HEK293 (cell line): ENCODE measurements at regions not wholly inside any gene's neighbourhood (a gene's known extent, or its start where the extent isn't known, plus 50 kb on each side); places are given as distances from the start of the nearest gene placed in this dataset.

Experiments
- CTCF ChIA-PET: fragments of 350-600 bp; formaldehyde crosslinking; extraction: SDS; loops from one replicate; lab custom pipeline; 2021; ENCODE audit warnings: antibody characterized with exemption; lab: Yijun Ruan, JAX
- POLR2A ChIA-PET: fragments of 300-600 bp; formaldehyde crosslinking; extraction: SDS; loops from one replicate; lab custom pipeline; 2020; ENCODE audit warnings: antibody characterized with exemption, inconsistent platforms; lab: Yijun Ruan, JAX
- H3K27ac ChIP-seq: fragments of 200-500 bp; sonication (Bioruptor generic); 2 replicates; pipeline ENCODE4 v1.5.1; 2014; ENCODE audit warnings: low read depth, low read length, control low read depth, inconsistent platforms; ENCODE audit errors: extremely low read depth
- H3K36me3 ChIP-seq, 2 experiments: fragments of 200-500 bp in 1 of 2; sonication (Bioruptor generic) in 1 of 2; 1 replicate in 1 of 2; 2 replicates in 1 of 2; pipeline ENCODE4 v1.5.1; 2014 to 2017; ENCODE audit warnings: inconsistent platforms in 2 of 2, low read length in 2 of 2; ENCODE audit not compliant: control insufficient read depth in 2 of 2, insufficient read depth in 1 of 2
- H3K4me1 ChIP-seq: fragments of 200-500 bp; sonication (Bioruptor generic); 2 replicates; pipeline ENCODE4 v1.5.1; 2014; ENCODE audit warnings: mild to moderate bottlenecking, low read length, inconsistent platforms; ENCODE audit not compliant: control insufficient read depth, insufficient read depth
- H3K4me3 ChIP-seq: 2 replicates; pipeline ENCODE4 v1.5.1; 2011; ENCODE audit warnings: low read depth, mild to moderate bottlenecking, control low read depth, low read length, moderate library complexity
- H3K9me3 ChIP-seq: fragments of 200-500 bp; sonication (Bioruptor generic); 2 replicates; pipeline ENCODE4 v1.5.1; 2014; ENCODE audit warnings: low read depth, low read length, inconsistent platforms; ENCODE audit not compliant: control insufficient read depth, insufficient read depth
- IKZF3 ChIP-seq: fragments of 450-650 bp; IDR thresholded peaks from 2 replicates; pipeline ENCODE4 v1.5.0; 2018; ENCODE audit warnings: missing biosample characterization, mild to moderate bottlenecking, missing genetic modification characterization, moderate library complexity
- TRIM28 ChIP-seq: IDR thresholded peaks from 2 replicates; pipeline ENCODE4 v1.6.1; 2011; ENCODE audit warnings: low read length, control low read depth, borderline replicate concordance
- ZBTB17 ChIP-seq: fragments of 450-650 bp; formaldehyde crosslinking; IDR thresholded peaks from 2 replicates; pipeline ENCODE4 v1.5.1; 2016; ENCODE audit warnings: missing biosample characterization, missing genetic modification characterization
- ZBTB21 ChIP-seq: fragments of 450-650 bp; formaldehyde crosslinking; IDR thresholded peaks from 2 replicates; pipeline ENCODE4 v1.5.1; 2017; ENCODE audit warnings: missing biosample characterization, missing genetic modification characterization
- ZBTB7A ChIP-seq: fragments of 450-650 bp; formaldehyde crosslinking; IDR thresholded peaks from 2 replicates; pipeline ENCODE4 v1.5.1; 2016; ENCODE audit warnings: low read depth, missing biosample characterization, missing genetic modification characterization
- ZNF10 ChIP-seq: fragments of 450-650 bp; formaldehyde crosslinking; IDR thresholded peaks from 2 replicates; pipeline ENCODE4 v1.5.1; 2017; ENCODE audit warnings: missing biosample characterization, missing genetic modification characterization
- ZNF202 ChIP-seq: fragments of 450-650 bp; formaldehyde crosslinking; IDR thresholded peaks from 2 replicates; pipeline ENCODE4 v1.5.1; 2016; ENCODE audit warnings: missing biosample characterization, missing genetic modification characterization, borderline replicate concordance
- ZNF24 ChIP-seq: fragments of 450-650 bp; formaldehyde crosslinking; IDR thresholded peaks from 2 replicates; pipeline ENCODE4 v1.5.1; 2016; ENCODE audit warnings: missing biosample characterization, missing genetic modification characterization
- ZNF548 ChIP-seq: fragments of 450-650 bp; formaldehyde crosslinking; IDR thresholded peaks from 2 replicates; pipeline ENCODE4 v1.5.1; 2016; ENCODE audit warnings: missing biosample characterization, missing genetic modification characterization
- ZNF623 ChIP-seq: fragments of 450-650 bp; formaldehyde crosslinking; IDR thresholded peaks from 2 replicates; pipeline ENCODE4 v1.5.1; 2016; ENCODE audit warnings: missing biosample characterization, missing genetic modification characterization
- ZNF677 ChIP-seq: fragments of 450-650 bp; IDR thresholded peaks from 2 replicates; pipeline ENCODE4 v1.5.0; 2018; ENCODE audit warnings: missing biosample characterization, mild to moderate bottlenecking, missing genetic modification characterization, moderate library complexity
- ZNF701 ChIP-seq: fragments of 450-650 bp; formaldehyde crosslinking; IDR thresholded peaks from 2 replicates; pipeline ENCODE4 v1.5.1; 2016; ENCODE audit warnings: missing biosample characterization, missing genetic modification characterization
- ZNF777 ChIP-seq: fragments of 450-650 bp; formaldehyde crosslinking; IDR thresholded peaks from 2 replicates; pipeline ENCODE4 v1.5.1; 2017; ENCODE audit warnings: missing biosample characterization, missing genetic modification characterization, borderline replicate concordance
- TF ChIP-seq, protein P1 (sequence below): fragments of 450-650 bp; formaldehyde crosslinking; IDR thresholded peaks from 2 replicates; pipeline ENCODE4 v1.5.1; 2016; ENCODE audit warnings: missing biosample characterization, missing genetic modification characterization, borderline replicate concordance
- TF ChIP-seq, protein P2 (sequence below): fragments of 450-650 bp; formaldehyde crosslinking; IDR thresholded peaks from 2 replicates; pipeline ENCODE4 v1.5.1; 2016; ENCODE audit warnings: missing biosample characterization, missing genetic modification characterization
- TF ChIP-seq, protein P3 (sequence below): fragments of 450-650 bp; IDR thresholded peaks from 2 replicates; pipeline ENCODE4 v1.5.1; 2018; ENCODE audit warnings: missing biosample characterization, missing genetic modification characterization
- TF ChIP-seq, protein P4 (sequence below): fragments of 450-650 bp; formaldehyde crosslinking; IDR thresholded peaks from 2 replicates; pipeline ENCODE4 v1.5.1; 2016; ENCODE audit warnings: missing biosample characterization, missing genetic modification characterization
- TF ChIP-seq, protein P5 (sequence below): fragments of 450-650 bp; formaldehyde crosslinking; IDR thresholded peaks from 2 replicates; pipeline ENCODE4 v1.5.1; 2016; ENCODE audit warnings: missing biosample characterization, missing genetic modification characterization

DNA sequence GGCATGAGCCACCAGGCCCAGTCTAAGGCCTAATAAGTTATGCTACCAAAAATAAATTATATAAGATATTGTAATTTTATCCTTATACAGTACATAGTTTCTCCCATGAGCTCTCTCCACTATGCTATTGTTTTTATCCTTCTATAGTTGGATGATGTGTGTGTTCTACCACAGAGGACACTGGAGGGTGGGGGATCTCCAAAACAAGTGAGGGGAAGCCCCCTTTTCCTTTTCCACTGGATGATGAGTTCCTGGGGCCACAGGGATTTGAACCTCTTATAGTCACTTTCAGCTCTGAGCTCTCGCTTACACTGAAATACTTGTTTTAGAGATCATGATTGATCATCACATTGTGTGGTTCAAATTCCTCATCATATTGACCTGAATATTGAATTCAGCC lies 77.6 kb upstream of the VAV3 start:
- no peak for TF ChIP-seq ZNF10 (tag by site-specific recombination)
- TF ChIP-seq ZBTB7A: no peak
- TF ChIP-seq ZNF24: no peak
- TF ChIP-seq, protein P1, sequence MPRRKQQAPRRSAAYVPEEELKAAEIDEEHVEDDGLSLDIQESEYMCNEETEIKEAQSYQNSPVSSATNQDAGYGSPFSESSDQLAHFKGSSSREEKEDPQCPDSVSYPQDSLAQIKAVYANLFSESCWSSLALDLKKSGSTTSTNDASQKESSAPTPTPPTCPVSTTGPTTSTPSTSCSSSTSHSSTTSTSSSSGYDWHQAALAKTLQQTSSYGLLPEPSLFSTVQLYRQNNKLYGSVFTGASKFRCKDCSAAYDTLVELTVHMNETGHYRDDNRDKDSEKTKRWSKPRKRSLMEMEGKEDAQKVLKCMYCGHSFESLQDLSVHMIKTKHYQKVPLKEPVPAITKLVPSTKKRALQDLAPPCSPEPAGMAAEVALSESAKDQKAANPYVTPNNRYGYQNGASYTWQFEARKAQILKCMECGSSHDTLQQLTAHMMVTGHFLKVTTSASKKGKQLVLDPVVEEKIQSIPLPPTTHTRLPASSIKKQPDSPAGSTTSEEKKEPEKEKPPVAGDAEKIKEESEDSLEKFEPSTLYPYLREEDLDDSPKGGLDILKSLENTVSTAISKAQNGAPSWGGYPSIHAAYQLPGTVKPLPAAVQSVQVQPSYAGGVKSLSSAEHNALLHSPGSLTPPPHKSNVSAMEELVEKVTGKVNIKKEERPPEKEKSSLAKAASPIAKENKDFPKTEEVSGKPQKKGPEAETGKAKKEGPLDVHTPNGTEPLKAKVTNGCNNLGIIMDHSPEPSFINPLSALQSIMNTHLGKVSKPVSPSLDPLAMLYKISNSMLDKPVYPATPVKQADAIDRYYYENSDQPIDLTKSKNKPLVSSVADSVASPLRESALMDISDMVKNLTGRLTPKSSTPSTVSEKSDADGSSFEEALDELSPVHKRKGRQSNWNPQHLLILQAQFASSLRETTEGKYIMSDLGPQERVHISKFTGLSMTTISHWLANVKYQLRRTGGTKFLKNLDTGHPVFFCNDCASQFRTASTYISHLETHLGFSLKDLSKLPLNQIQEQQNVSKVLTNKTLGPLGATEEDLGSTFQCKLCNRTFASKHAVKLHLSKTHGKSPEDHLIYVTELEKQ (tag by site-specific recombination): no peak
- TF ChIP-seq, protein P2, sequence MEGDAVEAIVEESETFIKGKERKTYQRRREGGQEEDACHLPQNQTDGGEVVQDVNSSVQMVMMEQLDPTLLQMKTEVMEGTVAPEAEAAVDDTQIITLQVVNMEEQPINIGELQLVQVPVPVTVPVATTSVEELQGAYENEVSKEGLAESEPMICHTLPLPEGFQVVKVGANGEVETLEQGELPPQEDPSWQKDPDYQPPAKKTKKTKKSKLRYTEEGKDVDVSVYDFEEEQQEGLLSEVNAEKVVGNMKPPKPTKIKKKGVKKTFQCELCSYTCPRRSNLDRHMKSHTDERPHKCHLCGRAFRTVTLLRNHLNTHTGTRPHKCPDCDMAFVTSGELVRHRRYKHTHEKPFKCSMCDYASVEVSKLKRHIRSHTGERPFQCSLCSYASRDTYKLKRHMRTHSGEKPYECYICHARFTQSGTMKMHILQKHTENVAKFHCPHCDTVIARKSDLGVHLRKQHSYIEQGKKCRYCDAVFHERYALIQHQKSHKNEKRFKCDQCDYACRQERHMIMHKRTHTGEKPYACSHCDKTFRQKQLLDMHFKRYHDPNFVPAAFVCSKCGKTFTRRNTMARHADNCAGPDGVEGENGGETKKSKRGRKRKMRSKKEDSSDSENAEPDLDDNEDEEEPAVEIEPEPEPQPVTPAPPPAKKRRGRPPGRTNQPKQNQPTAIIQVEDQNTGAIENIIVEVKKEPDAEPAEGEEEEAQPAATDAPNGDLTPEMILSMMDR (tag by site-specific recombination): no peak
- TF ChIP-seq IKZF3 (tag by site-specific recombination): no peak
- no peak for TF ChIP-seq ZBTB17 (tag by site-specific recombination)
- no peak for TF ChIP-seq ZNF777 (tag by site-specific recombination)
- TF ChIP-seq ZBTB21 (tag by site-specific recombination): no peak
- TF ChIP-seq, protein P3, sequence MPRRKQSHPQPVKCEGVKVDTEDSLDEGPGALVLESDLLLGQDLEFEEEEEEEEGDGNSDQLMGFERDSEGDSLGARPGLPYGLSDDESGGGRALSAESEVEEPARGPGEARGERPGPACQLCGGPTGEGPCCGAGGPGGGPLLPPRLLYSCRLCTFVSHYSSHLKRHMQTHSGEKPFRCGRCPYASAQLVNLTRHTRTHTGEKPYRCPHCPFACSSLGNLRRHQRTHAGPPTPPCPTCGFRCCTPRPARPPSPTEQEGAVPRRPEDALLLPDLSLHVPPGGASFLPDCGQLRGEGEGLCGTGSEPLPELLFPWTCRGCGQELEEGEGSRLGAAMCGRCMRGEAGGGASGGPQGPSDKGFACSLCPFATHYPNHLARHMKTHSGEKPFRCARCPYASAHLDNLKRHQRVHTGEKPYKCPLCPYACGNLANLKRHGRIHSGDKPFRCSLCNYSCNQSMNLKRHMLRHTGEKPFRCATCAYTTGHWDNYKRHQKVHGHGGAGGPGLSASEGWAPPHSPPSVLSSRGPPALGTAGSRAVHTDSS (tag by site-specific recombination): no peak
- TF ChIP-seq, protein P4, sequence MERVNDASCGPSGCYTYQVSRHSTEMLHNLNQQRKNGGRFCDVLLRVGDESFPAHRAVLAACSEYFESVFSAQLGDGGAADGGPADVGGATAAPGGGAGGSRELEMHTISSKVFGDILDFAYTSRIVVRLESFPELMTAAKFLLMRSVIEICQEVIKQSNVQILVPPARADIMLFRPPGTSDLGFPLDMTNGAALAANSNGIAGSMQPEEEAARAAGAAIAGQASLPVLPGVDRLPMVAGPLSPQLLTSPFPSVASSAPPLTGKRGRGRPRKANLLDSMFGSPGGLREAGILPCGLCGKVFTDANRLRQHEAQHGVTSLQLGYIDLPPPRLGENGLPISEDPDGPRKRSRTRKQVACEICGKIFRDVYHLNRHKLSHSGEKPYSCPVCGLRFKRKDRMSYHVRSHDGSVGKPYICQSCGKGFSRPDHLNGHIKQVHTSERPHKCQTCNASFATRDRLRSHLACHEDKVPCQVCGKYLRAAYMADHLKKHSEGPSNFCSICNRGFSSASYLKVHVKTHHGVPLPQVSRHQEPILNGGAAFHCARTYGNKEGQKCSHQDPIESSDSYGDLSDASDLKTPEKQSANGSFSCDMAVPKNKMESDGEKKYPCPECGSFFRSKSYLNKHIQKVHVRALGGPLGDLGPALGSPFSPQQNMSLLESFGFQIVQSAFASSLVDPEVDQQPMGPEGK (tag by site-specific recombination): no peak
- no peak for TF ChIP-seq ZNF548 (tag by site-specific recombination)
- no peak for TF ChIP-seq ZNF677
- TF ChIP-seq ZNF202: no peak
- no peak for TF ChIP-seq ZNF623 (tag by site-specific recombination)
- Histone ChIP-seq H3K27ac (no peak overlapping the region), H3K4me1 (peaks cover 3% of the 10 kb centered on the region; the same call in 1 of the 2 replicates), H3K36me3 (no peaks in the 10 kb centered on the region), H3K4me3 (no peak overlapping the region), H3K9me3 (no peaks in the 10 kb centered on the region)
- ChIA-PET POLR2A (no interaction called here), CTCF (no interaction called here)

DNA sequence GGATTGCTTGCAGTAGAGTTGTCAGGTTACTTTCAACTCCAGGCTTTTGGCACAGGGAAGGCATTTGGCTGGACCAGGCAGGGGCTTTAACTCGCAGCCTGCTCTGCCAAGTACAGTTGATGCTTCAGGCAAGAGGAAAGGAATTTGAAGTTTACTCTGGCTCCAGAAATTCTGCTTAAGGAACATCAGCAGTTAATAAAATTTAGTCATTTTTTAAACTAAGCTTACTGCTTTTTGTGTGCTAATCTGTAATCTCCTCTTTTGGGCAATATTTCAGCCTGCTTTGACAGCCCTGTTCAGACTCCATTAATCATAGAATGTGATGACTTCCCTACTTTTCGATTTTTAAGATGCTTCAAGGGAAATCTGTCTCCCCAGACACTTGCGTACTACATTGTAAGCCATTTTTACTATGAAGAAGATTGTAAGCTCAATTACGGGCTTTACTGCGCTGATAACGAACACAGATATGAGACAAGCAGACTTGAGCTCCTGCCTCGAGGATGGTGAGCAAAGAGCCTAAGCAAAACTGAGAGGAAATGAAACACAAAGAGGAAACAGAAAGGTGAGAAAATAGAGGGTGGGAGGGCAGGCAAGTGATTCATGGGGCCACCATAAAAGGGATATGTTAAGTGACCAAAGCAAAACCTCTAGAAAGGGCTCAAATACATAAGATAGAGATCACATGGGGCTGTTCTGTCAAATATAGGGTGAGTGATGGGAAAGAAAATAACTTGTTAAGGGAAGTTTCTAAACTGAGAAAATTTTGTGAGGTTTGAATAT lies 76.6 kb upstream of the VAV3 start:
- no peaks in the 10 kb centered on the region for H3K9me3 ChIP-seq
- no peak overlapping the region for H3K4me3 ChIP-seq
- ChIA-PET POLR2A (no interaction called here), CTCF (interaction anchor here (0.7 kb wide), 1 partner anchor 8 kb away, joined by 5 read pairs; no protein-coding TSS in a partner anchor)
- H3K27ac ChIP-seq: no peak overlapping the region; the same call in 1 of the 2 replicates
- H3K4me1 ChIP-seq: peaks cover 3% of the 10 kb centered on the region; the same call in 1 of the 2 replicates
- H3K36me3 ChIP-seq: no peaks in the 10 kb centered on the region
- TF ChIP-seq, protein P5, sequence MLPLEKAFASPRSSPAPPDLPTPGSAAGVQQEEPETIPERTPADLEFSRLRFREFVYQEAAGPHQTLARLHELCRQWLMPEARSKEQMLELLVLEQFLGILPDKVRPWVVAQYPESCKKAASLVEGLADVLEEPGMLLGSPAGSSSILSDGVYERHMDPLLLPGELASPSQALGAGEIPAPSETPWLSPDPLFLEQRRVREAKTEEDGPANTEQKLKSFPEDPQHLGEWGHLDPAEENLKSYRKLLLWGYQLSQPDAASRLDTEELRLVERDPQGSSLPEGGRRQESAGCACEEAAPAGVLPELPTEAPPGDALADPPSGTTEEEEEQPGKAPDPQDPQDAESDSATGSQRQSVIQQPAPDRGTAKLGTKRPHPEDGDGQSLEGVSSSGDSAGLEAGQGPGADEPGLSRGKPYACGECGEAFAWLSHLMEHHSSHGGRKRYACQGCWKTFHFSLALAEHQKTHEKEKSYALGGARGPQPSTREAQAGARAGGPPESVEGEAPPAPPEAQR (tag by site-specific recombination): no peak
- no peak for TF ChIP-seq ZNF701
- peak; percentile 45; the same call in 1 of the 2 replicates for TF ChIP-seq TRIM28
- TF ChIP-seq, protein P1 (tag by site-specific recombination): no peak
